EH (cell line): ENCODE measurements at regions not wholly inside any gene's neighbourhood (a gene's known extent, or its start where the extent isn't known, plus 50 kb on each side); places are given as distances from the start of the nearest gene placed in this dataset.

Experiments
- DNase-seq: peaks from one replicate; pipeline ENCODE4 v3.0.0-alpha.2; 2015; ENCODE audit warnings: low read depth

DNA sequence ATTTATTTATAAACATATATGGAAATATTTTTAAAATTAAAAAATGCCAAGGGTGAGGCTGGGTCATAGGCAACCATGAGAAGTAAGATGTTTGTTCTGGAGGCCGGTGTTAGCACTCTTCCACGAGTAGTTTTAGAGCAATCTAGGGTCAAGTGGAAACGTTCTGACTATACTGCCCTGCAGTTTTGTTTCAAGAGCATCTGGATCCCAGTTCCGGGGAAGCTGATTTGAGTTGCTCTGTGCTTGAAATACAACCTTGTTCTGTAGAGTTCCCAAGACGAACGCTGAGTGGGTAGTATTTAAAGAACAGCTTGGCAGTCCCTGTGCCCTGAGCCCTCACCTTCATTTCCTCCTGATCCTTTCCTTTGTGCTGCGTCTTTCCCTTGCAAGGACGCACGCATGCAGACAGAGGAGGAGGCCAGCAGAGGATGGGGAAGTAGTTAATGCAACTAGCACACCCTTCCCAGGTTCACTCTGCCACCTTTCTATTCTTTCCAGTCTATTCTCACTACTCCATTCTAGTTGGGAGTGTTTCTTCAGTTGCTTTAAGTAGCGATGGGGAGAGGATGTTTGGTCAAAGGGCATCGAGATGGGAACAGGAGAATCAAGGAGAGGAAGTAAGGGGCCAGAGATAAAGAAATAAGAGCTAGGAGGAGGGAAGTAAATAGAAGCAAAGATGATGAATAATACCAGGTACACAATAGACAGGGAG is 68.3 kb upstream of the ZSWIM6 start:
- no peak for DNase-seq

GRCh38 chr5:61264273-61264661 is 67.8 kb upstream of the ZSWIM6 start:
- DNase-seq, result no peak

DNA sequence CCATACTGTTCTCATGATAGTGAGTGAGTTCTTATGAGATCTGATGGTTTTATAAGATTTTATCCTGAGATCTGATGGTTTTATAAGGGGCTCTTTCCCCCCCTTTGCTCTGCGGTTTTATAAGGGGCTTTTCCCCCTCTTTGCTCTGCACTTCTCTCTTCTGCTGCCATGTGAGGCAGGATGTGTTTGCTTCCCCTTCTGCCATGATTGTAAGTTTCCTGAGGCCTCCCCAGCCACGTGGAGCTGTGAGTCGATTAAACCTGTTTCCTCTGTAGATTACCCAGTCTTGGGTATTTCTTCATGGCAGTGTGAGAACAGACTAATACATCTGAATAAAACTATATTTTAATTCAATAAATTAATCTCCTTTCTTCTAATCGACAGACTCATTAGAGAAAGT is 64.9 kb upstream of the ZSWIM6 start:
- DNase-seq, result no peak

DNA sequence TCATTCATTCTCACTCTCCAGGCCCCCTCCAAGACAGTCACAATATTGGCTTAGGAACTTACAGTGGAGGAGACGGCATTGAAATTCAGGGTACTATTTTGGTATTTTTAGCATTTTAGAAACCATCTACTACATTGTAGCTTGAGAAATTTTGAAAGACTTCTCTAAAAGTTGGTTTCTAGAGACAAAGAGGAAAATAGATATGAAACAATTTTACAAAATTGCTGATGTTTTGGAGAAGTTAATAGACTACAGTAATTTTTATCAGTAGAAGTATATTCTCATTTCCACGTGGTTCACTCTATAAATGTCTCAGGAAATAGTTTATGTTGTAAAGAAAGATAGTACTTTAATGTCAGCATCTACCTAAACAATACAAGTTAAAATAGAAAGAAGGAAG is 63.2 kb upstream of the ZSWIM6 start:
- DNase-seq, result no peak

DNA sequence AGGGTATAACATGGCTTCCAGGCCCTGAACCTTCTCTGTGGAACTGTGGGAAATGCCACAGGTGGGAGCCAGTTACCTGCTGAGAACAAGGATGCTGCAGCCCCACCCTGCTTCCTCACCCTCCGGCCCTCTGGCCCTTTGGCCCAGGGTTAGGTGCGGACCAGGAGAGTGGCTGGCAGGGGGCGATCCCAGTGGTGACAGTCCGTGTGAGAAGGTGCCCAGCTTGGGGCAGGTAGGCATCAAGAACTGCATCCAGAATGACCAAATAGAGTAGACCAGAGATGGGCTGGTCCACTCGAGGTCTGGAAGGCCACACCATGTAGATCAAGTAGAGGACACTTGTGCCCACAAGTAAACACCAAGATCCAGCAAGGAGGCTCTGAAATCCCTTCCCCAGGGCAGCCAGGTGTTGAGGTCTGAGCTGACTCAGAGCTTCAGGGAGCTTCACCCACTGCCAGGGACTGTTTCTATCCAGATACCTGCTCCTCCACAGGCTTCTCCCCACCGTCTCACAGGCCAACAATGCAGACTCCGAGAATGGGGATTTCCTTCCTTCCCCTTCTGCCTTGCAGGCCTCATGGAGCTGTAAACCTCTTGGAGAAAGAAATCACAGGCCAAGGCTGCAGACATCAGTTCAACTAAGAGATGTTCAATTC is 61.4 kb upstream of the ZSWIM6 start:
- DNase-seq, result no peak

DNA sequence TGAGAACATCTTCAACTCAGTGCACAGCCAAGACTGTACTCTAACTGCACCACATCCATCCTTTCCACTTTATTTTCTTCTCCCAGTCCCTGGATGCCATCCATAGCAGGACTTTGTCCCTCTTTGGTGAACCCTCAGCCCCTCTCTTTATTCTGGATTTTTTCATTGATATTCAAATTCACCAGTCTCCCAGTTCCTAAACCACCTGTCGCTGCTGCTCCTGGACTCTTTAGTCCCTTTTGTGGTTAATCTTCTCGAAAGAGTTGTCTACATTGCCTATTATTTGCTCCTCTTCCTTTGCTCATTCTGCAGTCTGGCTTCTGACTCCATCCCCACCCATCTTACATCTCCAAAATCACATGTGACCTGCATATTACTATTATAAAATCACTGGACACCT is 59.4 kb upstream of the ZSWIM6 start:
- DNase-seq, result no peak

GRCh38 chr5:61273279-61273975 is 58.6 kb upstream of the ZSWIM6 start:
- no peak for DNase-seq

GRCh38 chr5:61274511-61274911 is 57.5 kb upstream of the ZSWIM6 start:
- peak; percentile 42 for DNase-seq

GRCh38 chr5:61275841-61276240 is 56.2 kb upstream of the ZSWIM6 start:
- DNase-seq, result peak; percentile 83

GRCh38 chr5:61277190-61277589 is 54.9 kb upstream of the ZSWIM6 start:
- peak; percentile 68 for DNase-seq

- no peak for DNase-seq
Measured at GRCh38 chr5:61277781-61278180, 54.3 kb upstream of the ZSWIM6 start.

- no peak for DNase-seq
Measured at GRCh38 chr5:61279725-61280124, 52.3 kb upstream of the ZSWIM6 start.

- DNase-seq, result peak; percentile 87
Measured at GRCh38 chr5:61280205-61280604, 51.9 kb upstream of the ZSWIM6 start.

- no peak for DNase-seq
Measured at GRCh38 chr5:61280761-61281427, 51.2 kb upstream of the ZSWIM6 start.

DNA sequence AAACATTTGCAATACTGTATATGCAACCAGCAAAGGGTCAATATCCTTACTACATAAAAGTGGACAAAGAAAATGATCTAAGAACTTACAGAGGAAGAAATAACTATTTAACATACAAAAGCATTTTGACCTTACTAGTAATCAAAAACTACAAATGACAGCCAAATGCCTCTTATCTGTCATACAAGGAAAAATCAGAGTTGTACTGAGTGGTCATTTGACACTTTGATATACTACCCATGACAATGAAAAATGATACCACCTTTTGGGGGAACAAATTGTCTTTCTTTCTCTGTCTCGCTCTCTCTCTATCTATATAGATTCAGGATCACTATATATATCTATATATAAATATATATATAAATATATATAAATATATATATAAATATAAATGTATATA is 50.4 kb upstream of the ZSWIM6 start:
- DNase-seq, result no peak
